ENCODE measurements at regions not wholly inside any gene's neighbourhood (a gene's known extent, or its start where the extent isn't known, plus 50 kb on each side); places are given as distances from the start of the nearest gene placed in this dataset.

- Histone ChIP-seq H3K9me3 (no peaks in the 10 kb centered on the region), H3K4me3 (no peak overlapping the region), H3K4me1 (no peaks in the 10 kb centered on the region), H3K27ac (no peak overlapping the region), H3K27me3 (no peaks in the 10 kb centered on the region), H3K36me3 (no peaks in the 10 kb centered on the region)
- intact Hi-C loops (cut with DNase I; ENCODE audit: low total_unique reads), result no loop called here
- TF ChIP-seq POLR2AphosphoS5 (IDR thresholded peaks at IDR 0.05) (no peak), POLR2A (IDR thresholded peaks at IDR 0.05) (no peak), CTCF (IDR thresholded peaks at IDR 0.05) (no peak)
- no peak for DNase-seq (ENCODE audit: low spot score in 2 of 2)
These were observed 68.1 kb upstream of the TOX2 start for GRCh38 chr20:43846516-43846905.

DNA sequence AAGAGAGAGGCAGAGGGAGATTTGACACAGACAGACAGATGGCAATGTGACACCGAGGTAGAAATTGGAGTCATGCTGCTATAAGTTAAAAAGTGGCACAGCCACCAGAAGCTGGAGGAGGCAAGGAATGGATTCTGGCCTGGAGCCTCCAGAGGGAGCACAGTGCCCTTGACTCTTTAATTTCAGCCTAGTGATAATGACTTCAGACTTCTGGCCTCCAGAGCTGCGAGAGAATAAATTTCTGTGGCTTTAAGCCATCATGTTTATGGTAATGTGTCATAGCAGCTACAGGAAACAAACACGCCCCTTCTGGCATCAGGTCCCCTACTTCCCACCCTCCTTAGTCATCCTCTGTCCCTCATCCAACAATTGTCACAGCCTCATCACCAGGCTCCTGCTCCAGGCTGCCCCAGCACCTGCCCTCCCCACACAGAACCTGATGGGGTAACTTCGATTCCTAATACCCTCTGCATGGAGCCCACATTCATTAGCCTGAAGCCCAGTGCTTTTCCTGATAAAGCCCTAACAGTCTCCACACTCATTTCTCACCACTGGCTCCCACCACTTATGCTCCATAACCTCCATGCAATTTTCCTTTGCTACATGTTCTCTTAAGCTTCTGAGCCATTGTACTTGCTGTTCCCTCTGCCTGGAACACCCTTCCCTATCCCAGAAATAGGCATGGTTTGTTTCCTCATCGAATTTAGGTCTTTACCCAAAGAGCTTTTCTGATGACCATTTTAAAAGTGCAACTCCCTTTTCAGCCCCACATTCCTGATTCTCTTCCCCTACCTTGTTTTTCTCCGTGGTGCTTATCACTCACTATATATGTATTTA, 69.7 kb upstream of the TOX2 start:
- intact Hi-C loops (cut with DNase I; ENCODE audit: low total_unique reads), result no loop called here
- peak overlapping the region in 1 of 2 donors; percentile 21 for H3K27ac ChIP-seq

GRCh38 chr20:43843965-43844660, 70.5 kb upstream of the TOX2 start:
- TF ChIP-seq POLR2AphosphoS5 (IDR thresholded peaks at IDR 0.05) (no peak), CTCF (IDR thresholded peaks at IDR 0.05) (no peak), POLR2A (IDR thresholded peaks at IDR 0.05) (no peak)
- Histone ChIP-seq H3K27ac (no peak overlapping the region), H3K9me3 (no peaks in the 10 kb centered on the region), H3K4me1 (no peaks in the 10 kb centered on the region), H3K4me3 (no peak overlapping the region), H3K27me3 (peaks cover 0 to 4% of the 10 kb centered on the region in 2 donors), H3K36me3 (no peaks in the 10 kb centered on the region)
- intact Hi-C loops (cut with DNase I; ENCODE audit: low total_unique reads), result no loop called here
- DNase-seq (ENCODE audit: low spot score in 2 of 2), result no peak

More for the DNA sequence above, 69.7 kb upstream of the TOX2 start:
- no peak for TF ChIP-seq POLR2AphosphoS5 (IDR thresholded peaks at IDR 0.05)
- no peak for TF ChIP-seq CTCF (IDR thresholded peaks at IDR 0.05)
- TF ChIP-seq POLR2A (IDR thresholded peaks at IDR 0.05), result no peak
- no peaks in the 10 kb centered on the region for H3K36me3 ChIP-seq
- H3K4me1 ChIP-seq, result no peaks in the 10 kb centered on the region
- peaks cover 0 to 4% of the 10 kb centered on the region in 2 donors for H3K27me3 ChIP-seq
- peak in 1 of 2 donors; percentile 38 for DNase-seq (ENCODE audit: low spot score in 2 of 2)
- H3K4me3 ChIP-seq, result no peak overlapping the region
- no peaks in the 10 kb centered on the region for H3K9me3 ChIP-seq

DNA sequence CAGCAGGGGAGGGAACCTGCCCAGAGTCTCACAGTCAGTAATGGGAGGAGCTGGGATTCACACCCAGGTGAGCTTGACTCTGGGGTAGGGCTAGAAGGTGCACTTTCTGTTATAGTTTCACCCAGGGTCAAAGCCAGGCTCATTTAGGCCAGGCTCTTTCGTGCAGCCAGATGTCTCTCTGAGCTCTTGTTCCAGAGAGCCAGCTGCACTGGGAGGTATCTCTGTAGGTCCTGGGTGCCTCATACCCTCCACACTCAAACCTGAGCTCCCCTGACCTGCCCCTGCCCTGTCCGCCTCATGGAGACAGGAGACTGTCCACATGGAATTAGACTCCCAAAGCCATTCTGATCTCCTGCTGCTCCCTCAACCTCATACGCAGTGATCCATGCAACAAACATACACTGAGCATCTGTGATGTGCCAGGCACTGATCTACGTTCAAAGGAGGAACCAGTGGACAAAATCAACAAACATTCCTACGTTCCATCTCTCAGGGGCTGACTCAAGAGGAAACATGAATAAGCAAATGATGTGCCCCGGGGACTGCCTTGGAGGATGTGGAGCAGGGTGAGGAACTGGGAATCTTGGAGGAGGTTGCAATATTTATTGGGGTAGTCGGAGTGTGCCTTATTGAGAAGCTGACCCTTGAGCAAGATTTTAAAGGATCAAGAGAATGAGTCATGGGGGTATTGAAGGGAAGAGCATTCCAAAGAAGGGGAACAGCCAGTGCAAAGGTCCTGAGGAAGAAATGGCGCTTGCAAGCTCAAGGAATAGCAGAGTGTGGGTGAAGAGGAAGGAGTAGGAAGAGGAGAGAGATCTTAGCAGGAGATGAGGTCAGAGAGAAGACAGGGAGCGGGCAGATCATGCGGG, 71.3 kb upstream of the TOX2 start:
- TF ChIP-seq POLR2A (IDR thresholded peaks at IDR 0.05) (no peak), POLR2AphosphoS5 (IDR thresholded peaks at IDR 0.05) (no peak), CTCF (IDR thresholded peaks at IDR 0.05) (no peak)
- H3K27me3 ChIP-seq, result peaks cover 0 to 4% of the 10 kb centered on the region in 2 donors
- no peaks in the 10 kb centered on the region for H3K36me3 ChIP-seq
- no peak overlapping the region for H3K27ac ChIP-seq
- H3K4me3 ChIP-seq, result no peak overlapping the region
- no peaks in the 10 kb centered on the region for H3K4me1 ChIP-seq
- no peaks in the 10 kb centered on the region for H3K9me3 ChIP-seq
- intact Hi-C loops (cut with DNase I; ENCODE audit: low total_unique reads), result no loop called here
- DNase-seq (ENCODE audit: low spot score in 2 of 2), result no peak
